NCI-H146 (cell line): ENCODE measurements at regions not wholly inside any gene's neighbourhood (a gene's known extent, or its start where the extent isn't known, plus 50 kb on each side); places are given as distances from the start of the nearest gene placed in this dataset.
A peak's percentile ranks its signal among the peaks of the same experiment; 100 is the strongest.

Experiments used
- DNase-seq: peaks from one replicate; lab custom pipeline; 2025; lab: John Stamatoyannopoulos, UW

DNA sequence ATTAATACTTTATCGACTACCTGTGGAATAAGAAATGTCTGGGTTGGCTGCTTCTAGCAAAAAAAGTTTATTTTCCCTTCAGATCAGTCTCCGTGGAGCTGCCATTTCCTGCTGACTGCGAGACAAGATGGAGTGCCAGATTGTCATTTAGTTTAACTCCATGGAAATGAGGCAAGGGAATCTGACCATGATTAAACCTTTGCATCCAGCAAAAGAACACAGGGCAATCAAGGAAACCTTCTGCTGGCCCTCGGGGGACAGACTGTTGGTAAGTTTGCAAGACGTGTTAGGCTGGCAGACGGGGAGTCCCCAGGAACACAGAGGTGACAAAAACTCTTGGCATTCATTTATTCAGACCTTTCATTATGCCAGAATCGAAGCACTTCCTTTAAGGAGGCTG lies 52.2 kb upstream of the SPACA1 start:
- no peak for DNase-seq

DNA sequence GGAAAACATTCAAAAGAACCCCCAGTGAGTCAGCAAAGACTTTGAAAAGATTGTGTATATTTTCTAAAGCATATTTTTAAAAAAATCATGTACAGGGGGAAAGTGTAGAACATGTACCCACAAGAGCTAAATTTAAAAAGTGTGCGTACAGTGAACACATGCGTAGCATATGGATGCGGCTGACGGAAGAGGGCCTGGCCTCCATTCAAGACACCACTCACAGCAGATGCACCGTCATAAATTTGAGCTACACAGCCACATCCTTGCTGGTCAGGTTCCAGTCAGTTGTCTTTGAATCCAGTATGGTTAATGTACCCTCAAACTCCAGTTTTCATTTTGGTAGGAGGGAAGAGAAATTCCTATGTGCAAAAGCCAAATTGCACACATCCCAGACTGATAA lies 54.3 kb upstream of the SPACA1 start:
- DNase-seq: no peak

DNA sequence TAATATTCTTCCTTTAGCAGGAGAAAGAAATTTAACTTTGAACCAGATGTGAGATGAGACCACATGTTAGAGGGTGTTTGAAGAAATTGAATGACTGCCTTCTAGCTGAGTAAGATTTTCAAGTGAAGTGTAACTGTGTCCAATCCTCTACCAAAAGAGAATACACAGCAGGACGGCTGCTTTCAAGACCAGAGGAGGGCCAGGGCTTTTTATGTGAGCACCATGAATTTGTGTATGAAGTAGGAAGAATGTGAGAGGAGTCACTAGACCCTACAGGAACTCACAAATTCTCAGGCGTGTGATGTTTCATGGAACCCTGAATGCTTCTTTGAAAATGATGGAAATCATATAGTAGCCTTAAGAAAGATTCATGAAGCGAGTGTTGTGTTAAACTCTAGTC lies 56.8 kb upstream of the SPACA1 start:
- DNase-seq: no peak

- DNase-seq: no peak
These were observed 65.5 kb upstream of the SPACA1 start for GRCh38 chr6:87982134-87982533.

DNA sequence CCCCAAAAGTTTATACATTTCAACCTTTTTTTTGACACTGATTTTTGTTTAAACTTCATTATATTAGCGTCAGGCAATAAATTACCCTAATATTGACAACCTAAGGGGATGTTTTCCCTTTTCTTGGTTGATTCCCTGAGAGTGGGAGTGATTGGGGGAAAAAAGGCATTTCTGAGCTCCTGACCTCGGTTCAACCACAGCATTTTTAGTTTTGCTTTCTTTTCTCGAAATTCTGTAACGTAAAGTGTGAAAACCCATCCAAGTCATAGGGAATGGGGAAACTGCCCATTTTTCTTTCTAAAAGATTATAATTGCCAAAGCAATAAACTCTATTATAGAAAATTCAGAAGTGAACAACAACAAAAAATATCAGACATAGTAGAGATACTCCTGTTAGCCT lies 67.9 kb upstream of the SPACA1 start:
- no peak for DNase-seq

DNA sequence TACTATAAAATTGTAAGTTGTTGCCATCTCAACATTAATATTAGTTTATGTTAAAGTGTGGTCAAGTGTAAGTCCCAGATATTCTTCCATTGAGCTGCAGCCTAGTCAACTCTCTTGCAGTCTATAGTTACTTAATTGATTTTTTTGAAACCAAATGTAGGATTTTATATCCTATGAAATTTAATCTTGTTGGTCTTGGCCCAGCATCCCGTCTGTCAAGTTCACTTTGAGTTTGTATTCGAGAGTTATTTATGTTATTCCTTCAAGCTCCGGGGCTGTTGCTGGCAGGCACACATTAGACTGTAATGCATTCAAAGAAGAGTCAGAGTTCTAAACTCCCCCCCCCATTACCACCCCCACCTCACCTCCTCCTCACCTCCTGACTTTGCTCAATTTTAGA lies 71.0 kb upstream of the SPACA1 start:
- DNase-seq: no peak

GRCh38 chr6:87975561-87975960 lies 72.1 kb upstream of the SPACA1 start:
- no peak for DNase-seq

- DNase-seq: no peak
These were observed 75.4 kb upstream of the SPACA1 start for GRCh38 chr6:87972279-87972678.

GRCh38 chr6:87971605-87972262 lies 75.9 kb upstream of the SPACA1 start:
- DNase-seq: no peak

GRCh38 chr6:87968435-87969278 lies 79.0 kb upstream of the SPACA1 start:
- peak; percentile 11 for DNase-seq

DNA sequence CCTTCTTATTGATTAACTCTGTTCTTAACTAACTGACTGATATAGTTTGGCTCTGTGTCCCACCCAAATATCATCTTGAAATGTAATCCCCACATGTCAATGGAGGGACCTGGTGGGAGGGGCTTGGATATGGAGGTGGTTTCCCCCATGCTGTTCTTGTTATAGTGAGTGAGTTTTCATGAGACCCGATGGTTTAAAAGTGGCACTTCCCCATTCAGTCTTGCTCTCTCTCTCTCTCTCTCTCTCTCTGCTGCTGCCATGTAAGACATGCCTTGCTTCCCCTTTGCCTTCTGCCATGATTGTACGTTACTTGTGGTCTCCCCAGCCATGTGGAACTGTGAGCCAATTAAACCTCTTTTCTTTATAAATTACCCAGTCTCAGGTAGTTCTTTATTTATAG lies 81.8 kb upstream of the SPACA1 start:
- no peak for DNase-seq

- no peak for DNase-seq
These were observed 88.6 kb upstream of the SPACA1 start for GRCh38 chr6:87959083-87959482.

GRCh38 chr6:87951751-87952150 lies 95.9 kb upstream of the SPACA1 start:
- no peak for DNase-seq

DNA sequence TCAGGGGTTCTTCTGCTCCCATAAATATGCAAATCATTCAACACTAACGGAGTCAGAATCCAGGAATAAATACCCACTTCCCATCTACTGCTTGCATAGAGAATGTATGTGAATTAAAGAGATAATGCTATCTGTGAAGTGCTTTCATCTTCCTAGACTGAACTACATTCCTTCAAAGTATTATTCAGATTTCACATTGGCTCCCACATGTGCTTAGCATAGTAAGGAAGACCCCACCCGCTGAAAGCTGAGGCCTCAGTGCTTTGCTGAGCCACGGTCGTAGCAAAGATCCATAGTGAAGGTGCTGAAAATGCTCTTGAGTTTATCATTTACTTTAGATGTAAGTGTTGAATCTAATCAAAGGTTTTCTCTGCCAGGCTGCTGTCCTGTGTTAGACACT lies 97.0 kb upstream of the SPACA1 start:
- no peak for DNase-seq

GRCh38 chr6:87949194-87949593 lies 98.4 kb upstream of the SPACA1 start:
- no peak for DNase-seq

DNA sequence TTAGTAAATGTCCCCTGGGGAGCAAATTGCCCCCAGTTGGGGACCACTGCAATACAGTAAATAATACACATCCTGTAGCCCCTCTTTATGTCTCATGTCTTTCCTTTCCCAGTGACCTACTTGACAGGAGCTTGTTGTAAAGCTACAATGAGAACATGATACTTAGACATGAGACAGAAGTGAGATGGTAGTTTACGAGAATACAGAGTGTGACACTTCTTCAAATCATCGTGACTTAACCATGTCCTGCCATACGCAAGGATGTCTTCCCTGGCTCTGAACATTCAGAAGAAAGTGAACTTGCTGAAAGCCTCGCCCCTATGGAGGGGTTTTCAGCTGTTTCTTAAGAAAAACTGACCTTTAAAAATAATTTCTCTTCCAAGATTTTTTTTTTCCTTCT lies 101.0 kb upstream of the SPACA1 start:
- DNase-seq: no peak

GRCh38 chr6:87945966-87946365 lies 101.7 kb upstream of the SPACA1 start:
- DNase-seq: no peak

- DNase-seq: no peak
These were observed 102.5 kb upstream of the SPACA1 start for GRCh38 chr6:87945181-87945580.

- DNase-seq: no peak
These were observed 103.1 kb upstream of the SPACA1 start for GRCh38 chr6:87944541-87944954.

- DNase-seq: no peak
These were observed 104.5 kb upstream of the SPACA1 start for GRCh38 chr6:87943191-87943590.

GRCh38 chr6:87941556-87942358 lies 105.9 kb upstream of the SPACA1 start:
- no peak for DNase-seq

GRCh38 chr6:87939776-87940175 lies 107.9 kb upstream of the SPACA1 start:
- DNase-seq: no peak

GRCh38 chr6:87938287-87938686 lies 109.4 kb upstream of the SPACA1 start:
- DNase-seq: no peak
